ENCODE measurements at regions not wholly inside any gene's neighbourhood (a gene's known extent, or its start where the extent isn't known, plus 50 kb on each side); places are given as distances from the start of the nearest gene placed in this dataset.

DNA sequence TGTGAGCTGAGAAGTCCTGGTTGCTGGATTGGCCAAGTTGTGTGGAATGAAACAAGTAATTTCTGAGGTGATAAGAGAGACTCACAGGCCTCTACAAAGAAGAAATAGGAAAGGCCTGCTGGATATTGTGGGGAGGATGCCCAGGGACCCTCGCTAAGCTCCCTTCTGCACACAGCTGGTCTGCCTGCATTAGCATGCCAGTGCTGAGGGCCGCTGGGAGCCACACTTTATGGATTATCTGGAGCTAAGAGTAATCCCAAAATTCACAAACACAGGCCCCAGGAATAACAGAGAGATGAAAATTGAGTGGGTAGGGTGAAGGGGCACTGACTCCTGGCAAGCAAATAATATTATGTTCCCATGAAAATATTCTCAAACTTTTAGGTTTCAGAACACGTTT lies 114.9 kb upstream of the SIX3 start:
- no peaks in the 10 kb centered on the region for H3K27me3 ChIP-seq (replicated peaks in 1 of 2; ENCODE audit: control insufficient read depth in 2 of 2, insufficient read depth in 2 of 2, low read length in 1 of 2)
- no peak overlapping the region for H3K9ac ChIP-seq (ENCODE audit: control insufficient read depth, insufficient read depth, low read length)
- no peak overlapping the region for H3K27ac ChIP-seq (ENCODE audit: control insufficient read depth, insufficient read depth)
- BruUV-seq (replicated peaks), result no TSS peak
- H3K9me3 ChIP-seq (replicated peaks; ENCODE audit: control insufficient read depth, insufficient read depth, low read length), result no peaks in the 10 kb centered on the region
- H3K4me2 ChIP-seq (ENCODE audit: control insufficient read depth, insufficient read depth), result no peak overlapping the region
- RAD21 ChIA-PET (ENCODE audit: unreplicated experiment), result interaction anchor here (2.8 kb wide), 1 partner anchor 47 kb away, joined by 11 read pairs; no protein-coding TSS in a partner anchor
- TF ChIP-seq BACH1 (IDR thresholded peaks at IDR 0.05; ENCODE audit: borderline replicate concordance) (no peak), TARDBP (IDR thresholded peaks at IDR 0.05; ENCODE audit: borderline replicate concordance) (no peak), DPF2 (IDR thresholded peaks at IDR 0.05) (no peak), TCF7 (IDR thresholded peaks at IDR 0.05; ENCODE audit: borderline replicate concordance) (no peak), SMC3 (IDR thresholded peaks at IDR 0.05; ENCODE audit: borderline replicate concordance, low read length) (no peak), KDM1A (IDR thresholded peaks at IDR 0.05; ENCODE audit: borderline replicate concordance) (no peak), MTA3 (IDR thresholded peaks at IDR 0.05; ENCODE audit: borderline replicate concordance, low read length) (no peak), NFIC (IDR thresholded peaks at IDR 0.05; ENCODE audit: low read depth, low read length) (no peak), LARP7 (IDR thresholded peaks at IDR 0.05) (no peak), NBN (IDR thresholded peaks at IDR 0.05) (no peak), POLR2AphosphoS2 (IDR thresholded peaks at IDR 0.05; ENCODE audit: low read depth, low read length) (no peak), CBX3 (IDR thresholded peaks at IDR 0.05; ENCODE audit: borderline replicate concordance, low read depth) (no peak), YBX1 (IDR thresholded peaks at IDR 0.05) (no peak), JUND (IDR thresholded peaks at IDR 0.05; ENCODE audit: low read depth, low read length) (no peak)
- TF ChIP-seq, protein P1, sequence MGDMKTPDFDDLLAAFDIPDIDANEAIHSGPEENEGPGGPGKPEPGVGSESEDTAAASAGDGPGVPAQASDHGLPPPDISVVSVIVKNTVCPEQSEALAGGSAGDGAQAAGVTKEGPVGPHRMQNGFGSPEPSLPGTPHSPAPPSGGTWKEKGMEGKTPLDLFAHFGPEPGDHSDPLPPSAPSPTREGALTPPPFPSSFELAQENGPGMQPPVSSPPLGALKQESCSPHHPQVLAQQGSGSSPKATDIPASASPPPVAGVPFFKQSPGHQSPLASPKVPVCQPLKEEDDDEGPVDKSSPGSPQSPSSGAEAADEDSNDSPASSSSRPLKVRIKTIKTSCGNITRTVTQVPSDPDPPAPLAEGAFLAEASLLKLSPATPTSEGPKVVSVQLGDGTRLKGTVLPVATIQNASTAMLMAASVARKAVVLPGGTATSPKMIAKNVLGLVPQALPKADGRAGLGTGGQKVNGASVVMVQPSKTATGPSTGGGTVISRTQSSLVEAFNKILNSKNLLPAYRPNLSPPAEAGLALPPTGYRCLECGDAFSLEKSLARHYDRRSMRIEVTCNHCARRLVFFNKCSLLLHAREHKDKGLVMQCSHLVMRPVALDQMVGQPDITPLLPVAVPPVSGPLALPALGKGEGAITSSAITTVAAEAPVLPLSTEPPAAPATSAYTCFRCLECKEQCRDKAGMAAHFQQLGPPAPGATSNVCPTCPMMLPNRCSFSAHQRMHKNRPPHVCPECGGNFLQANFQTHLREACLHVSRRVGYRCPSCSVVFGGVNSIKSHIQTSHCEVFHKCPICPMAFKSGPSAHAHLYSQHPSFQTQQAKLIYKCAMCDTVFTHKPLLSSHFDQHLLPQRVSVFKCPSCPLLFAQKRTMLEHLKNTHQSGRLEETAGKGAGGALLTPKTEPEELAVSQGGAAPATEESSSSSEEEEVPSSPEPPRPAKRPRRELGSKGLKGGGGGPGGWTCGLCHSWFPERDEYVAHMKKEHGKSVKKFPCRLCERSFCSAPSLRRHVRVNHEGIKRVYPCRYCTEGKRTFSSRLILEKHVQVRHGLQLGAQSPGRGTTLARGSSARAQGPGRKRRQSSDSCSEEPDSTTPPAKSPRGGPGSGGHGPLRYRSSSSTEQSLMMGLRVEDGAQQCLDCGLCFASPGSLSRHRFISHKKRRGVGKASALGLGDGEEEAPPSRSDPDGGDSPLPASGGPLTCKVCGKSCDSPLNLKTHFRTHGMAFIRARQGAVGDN (IDR thresholded peaks at IDR 0.05), result no peak
- TF ChIP-seq, protein P2, sequence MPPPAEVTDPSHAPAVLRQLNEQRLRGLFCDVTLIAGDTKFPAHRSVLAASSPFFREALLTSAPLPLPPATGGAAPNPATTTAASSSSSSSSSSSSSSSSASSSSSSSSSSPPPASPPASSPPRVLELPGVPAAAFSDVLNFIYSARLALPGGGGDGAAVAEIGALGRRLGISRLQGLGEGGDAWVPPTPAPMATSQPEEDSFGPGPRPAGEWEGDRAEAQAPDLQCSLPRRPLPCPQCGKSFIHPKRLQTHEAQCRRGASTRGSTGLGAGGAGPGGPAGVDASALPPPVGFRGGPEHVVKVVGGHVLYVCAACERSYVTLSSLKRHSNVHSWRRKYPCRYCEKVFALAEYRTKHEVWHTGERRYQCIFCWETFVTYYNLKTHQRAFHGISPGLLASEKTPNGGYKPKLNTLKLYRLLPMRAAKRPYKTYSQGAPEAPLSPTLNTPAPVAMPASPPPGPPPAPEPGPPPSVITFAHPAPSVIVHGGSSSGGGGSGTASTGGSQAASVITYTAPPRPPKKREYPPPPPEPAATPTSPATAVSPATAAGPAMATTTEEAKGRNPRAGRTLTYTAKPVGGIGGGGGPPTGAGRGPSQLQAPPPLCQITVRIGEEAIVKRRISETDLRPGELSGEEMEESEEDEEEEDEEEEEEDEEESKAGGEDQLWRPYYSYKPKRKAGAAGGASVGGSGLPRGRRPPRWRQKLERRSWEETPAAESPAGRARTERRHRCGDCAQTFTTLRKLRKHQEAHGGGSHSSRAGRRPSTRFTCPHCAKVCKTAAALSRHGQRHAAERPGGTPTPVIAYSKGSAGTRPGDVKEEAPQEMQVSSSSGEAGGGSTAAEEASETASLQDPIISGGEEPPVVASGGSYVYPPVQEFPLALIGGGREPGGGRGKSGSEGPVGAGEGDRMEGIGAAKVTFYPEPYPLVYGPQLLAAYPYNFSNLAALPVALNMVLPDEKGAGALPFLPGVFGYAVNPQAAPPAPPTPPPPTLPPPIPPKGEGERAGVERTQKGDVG (CRISPR knock-in tag; IDR thresholded peaks at IDR 0.05), result no peak
- no peaks in the 10 kb centered on the region for H4K20me1 ChIP-seq (ENCODE audit: control insufficient read depth, insufficient read depth)
- H3K36me3 ChIP-seq (ENCODE audit: control insufficient read depth in 2 of 2, insufficient read depth in 2 of 2, low read length in 1 of 2), result no peaks in the 10 kb centered on the region
- FAIRE-seq, result no peak
- H3K4me1 ChIP-seq (ENCODE audit: control insufficient read depth, insufficient read depth, low read length), result no peaks in the 10 kb centered on the region
- intact Hi-C loops (cut with micrococcal nuclease; ENCODE audit: unreplicated experiment) (no loop called here), in situ Hi-C loops (cut with MboI) (no loop called here)
- no peak overlapping the region for H3K4me3 ChIP-seq
- CTCF ChIA-PET, result interaction anchor here (0.5 to 1.4 kb wide), 2 partner anchors 10 to 167 kb away, joined by 3 to 7 read pairs; no protein-coding TSS in a partner anchor
- 62% methylated on average over 3 of the region's 3 CpGs for WGBS (ENCODE audit: insufficient coverage, insufficient replicate concordance, low lambda C conversion rate, missing lambda C conversion rate)
- DNase-seq (ENCODE audit: low read depth, low spot score), result no peak
- H3K79me2 ChIP-seq (ENCODE audit: control insufficient read depth, insufficient read depth, low read length), result no peaks in the 10 kb centered on the region
- no peak for ATAC-seq
- POLR2A ChIA-PET, result no interaction called here
- SMC1A ChIA-PET (ENCODE audit: uncharacterized antibody, unreplicated experiment), result interaction anchor here (0.7 to 2.8 kb wide), 9 partner anchors 11 to 347 kb away, joined by 3 to 10 read pairs (median 3); no protein-coding TSS in a partner anchor
- H2AFZ ChIP-seq (ENCODE audit: control insufficient read depth, low read depth, low read length), result no peak overlapping the region

All from GM12878 (cell line).